Stimulated activated naive CD4-positive, alpha-beta T cell treated with Interleukin-2 at 50 U/mL for 16 hours (primary cell): ENCODE measurements at regions not wholly inside any gene's neighbourhood (a gene's known extent, or its start where the extent isn't known, plus 50 kb on each side); places are given as distances from the start of the nearest gene placed in this dataset.

Experiments used
- DNase-seq: peaks from one replicate; lab custom pipeline; 2025; lab: John Stamatoyannopoulos, UW

DNA sequence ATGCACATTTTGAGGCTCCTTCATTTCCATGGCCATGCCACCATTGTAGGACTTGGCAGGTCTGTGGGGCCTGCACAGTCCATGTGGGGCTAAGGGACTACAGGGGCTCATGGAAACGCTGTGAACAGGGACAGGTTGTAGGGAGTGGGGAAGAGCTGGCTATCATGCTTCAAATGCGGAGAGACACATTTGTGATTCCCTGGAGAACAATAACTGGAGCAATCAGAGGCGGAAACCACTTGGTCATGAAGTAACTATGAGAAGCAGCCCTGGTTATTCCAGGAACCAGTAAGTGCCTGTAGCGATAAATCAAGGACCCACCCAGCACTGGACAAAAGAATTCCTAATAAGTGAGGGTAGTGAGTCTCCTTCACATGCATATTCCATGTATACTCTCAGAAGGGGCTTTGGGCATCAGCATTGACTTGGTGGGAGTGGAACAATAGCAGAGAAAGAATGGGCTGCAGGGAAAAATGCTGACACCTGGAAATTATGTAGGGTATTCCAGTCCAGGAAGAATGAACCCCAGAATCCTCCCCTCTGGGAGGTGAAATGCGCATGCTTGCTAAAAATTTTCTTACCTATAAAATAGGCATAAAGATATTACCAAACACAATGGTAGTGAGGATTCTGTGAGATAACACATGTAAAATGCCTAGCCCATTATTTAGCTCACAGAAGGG lies 251.4 kb upstream of the ROPN1 start:
- no peak for DNase-seq

DNA sequence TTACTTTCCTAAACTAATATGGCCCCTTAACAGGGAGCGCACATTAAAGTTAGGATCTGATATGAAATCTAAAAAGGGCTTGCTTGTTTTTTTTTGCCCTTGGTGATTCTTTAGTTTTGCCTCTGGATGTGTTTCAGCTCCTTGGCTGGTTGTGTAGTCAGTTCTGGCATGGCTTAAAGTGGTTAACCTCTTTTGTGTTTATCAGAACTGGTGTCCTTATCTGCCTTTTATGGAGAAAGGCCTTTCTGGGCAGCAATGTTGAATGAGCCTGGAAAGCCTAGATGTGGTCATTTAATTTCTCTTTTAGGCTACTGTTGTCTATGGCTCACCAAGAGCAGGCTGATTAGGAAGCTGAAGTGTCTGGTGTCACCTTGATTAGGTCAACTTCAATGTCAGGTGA lies 254.5 kb upstream of the ROPN1 start:
- DNase-seq = no peak

DNA sequence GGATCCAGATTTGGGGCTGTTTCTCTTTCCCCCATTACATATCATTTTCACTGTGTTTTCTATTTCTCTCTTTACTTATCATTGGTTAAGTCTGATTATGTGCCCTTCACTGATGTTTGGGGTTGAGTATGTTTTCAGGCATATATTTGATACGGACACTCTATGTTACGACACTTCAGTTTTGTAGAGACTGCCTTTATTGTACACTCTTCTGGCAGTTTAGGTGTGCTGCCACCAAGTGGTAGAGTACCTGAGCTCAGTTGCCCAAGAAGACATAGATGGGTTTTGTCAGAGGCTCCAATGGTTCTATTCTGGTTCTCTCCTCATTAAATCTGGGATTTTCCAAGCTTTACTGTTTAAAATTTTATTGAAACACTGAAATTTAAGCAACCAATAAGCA lies 255.0 kb upstream of the ROPN1 start:
- no peak for DNase-seq

DNA sequence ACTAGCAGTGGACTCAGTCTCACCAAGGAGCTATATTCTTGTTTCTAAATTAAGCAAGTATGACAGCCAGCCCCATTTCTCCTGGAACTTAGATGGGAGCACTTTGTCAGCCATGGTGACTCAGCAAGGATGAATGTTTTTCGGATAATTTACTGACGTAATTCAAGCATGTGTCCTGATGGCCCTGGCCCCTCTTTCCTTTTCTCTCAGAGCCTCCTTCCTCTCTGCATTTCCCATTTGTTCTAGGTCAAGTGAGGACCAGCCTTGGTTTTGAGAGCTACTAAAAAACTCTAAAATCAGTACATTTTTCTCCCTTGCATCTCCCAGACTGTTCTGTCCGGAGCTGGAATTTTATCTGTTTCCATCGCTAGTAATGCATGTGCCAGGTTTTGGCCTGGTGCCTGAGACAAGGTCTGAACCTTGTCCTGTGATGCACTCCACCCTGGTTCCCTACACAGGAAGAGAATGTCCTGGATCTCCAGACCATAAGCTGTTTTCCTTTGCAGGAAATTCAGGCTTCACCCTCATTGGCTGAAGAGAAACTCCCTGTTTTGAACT lies 256.6 kb upstream of the ROPN1 start:
- no peak for DNase-seq

DNA sequence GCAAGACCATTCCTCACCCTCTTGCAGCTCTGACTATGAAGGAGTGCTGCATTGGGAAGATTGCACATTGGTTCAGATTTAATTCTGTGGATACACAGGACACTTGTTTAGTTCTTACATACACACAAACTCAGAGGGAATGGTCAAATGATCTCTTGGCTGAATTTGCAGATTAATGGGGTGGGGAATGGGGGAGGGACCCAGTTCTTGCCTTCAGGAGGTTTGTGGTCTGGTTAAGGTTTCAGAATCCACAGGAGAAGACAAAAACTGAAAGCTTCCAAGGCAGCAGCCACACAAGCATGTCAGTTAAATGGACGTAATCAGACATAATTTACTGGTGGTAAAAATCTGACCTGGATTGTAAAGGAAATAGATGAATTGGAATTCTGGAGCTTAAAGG lies 257.1 kb upstream of the ROPN1 start:
- DNase-seq = no peak

DNA sequence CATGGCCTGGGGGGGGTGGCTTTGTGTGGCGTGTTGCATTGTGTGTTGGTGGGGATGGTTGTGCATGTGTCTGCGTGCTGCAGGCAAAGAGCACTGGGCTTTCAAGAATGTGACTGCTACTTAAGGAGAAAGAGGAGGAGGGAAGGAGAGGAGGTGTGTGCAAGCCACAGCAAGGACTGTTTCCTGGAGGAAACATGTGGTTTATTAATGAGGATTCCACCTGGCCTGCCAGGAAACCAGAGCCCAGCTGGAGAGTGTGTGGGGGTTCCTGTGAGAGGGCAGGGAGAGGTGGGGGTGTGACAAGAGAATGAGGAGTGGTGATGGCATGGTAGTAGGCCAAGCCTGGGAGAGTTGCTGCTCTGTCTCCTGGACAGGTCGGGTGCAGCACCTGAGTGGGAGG lies 258.1 kb upstream of the ROPN1 start:
- no peak for DNase-seq

DNA sequence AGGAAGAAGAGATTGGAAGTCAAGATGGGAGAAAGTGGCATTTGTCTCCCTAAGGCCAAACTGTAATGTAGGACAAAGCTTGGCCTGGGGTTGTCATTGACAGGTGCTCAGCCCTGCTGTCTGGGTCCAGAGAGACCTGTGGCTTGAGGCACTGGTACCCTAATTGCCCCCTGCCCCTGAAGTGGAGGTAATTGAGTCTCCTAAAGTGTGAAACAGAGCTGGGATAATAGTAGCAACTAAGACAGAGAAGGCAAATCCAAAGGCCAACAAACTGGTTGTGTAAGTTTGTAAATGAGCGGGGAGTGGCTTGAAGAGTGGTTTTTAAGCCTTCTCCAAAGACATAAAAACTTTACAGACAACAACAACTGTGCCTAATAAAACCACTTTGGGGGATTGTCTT lies 264.2 kb upstream of the ROPN1 start:
- DNase-seq = no peak

DNA sequence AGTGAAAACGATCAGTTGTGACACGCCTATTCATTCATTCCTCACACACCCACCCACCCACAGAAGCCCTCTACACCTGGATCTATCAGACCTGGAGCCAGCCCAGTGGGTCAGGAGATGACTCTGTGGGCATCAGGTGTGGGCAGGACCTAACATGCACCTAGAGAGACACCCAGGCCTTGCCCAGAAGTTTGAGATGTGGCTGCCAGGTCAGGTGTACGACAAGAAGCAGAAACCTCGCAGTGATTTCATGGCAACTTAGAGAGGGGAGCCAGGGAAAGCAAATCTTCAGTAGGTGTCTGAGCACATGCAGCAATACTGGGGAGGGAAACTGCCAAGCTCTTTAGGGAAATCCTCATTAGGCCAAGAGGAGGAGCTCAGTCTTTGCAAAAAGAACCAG lies 264.7 kb upstream of the ROPN1 start:
- no peak for DNase-seq

DNA sequence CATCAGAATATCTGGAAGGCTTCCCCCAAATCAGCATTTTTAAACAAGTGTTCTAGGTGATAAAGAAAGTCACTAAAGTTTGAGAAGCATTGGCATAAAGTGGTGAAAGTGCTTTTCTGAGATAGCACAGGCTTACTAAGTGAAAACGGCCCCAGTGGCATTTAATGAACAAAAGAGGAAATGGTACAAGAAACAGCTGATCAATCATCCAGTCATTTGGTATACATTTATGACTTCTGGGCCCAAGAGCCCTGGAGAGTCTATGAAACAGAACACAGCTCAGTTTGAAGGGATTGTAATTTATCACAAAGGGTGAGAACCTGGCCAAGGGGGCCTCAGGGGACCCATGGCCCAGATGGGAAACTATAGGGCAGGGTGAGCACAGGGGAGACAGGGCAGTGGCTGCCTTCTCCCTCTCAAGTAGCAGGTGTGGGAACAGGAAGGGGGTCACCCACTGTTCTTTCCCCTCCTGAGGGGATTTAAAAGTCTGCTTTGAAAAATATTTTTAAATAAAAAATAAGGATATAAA lies 265.5 kb upstream of the ROPN1 start:
- DNase-seq = no peak

DNA sequence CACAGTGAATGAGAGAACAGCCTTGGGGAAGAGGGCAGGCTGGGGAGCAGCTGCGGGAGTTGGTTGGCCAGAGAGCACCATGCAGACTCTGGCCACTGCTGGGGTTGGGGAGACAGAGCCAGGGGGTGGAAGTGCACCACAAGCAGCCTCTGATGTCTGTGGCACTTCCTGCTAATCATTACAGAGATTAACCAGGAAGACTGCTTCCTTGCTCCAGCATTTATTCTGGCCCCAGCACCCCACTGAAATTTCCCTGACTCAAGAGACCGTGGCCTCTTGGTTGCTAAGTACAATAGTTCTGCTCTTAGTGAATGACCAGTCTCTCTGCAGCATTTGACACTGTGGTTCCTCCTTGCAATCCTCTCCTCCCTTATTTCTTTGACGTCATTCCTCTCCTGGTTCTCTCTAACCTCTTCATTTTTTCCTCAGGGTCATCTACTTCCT lies 266.2 kb upstream of the ROPN1 start:
- DNase-seq = no peak

DNA sequence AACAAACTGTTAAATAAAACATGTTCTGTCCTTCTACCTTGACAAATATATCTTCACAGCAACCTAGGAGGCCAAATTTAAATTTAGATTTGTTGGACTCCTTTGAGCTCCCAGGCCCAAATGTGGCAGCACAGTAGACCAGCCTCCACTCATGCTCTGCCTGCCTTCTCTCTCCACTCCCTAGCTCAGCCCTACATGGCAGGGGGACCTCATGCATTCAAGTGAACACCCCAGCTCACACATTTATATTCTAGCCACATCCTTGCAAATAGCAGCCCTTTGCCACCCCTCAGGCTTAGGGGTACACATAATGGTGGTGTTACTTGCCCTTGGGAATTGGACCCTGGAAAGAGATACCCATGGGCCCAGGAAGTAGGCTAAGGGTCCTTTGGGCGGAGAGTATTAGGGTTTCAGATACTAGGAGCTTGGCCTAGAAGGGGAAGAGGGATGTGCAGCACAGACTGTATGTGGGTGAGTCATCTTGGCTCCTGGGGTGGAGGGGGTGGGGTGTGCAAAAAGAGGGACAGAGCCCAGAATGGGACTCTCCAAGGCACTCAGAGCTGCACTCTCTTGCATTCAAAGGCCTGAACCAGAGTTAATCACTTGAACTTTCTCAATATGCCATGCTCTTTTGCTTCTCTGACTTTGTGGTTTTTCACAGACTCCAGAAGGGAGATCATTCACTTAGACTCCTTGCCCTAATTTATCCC lies 268.4 kb upstream of the ROPN1 start:
- DNase-seq = no peak

DNA sequence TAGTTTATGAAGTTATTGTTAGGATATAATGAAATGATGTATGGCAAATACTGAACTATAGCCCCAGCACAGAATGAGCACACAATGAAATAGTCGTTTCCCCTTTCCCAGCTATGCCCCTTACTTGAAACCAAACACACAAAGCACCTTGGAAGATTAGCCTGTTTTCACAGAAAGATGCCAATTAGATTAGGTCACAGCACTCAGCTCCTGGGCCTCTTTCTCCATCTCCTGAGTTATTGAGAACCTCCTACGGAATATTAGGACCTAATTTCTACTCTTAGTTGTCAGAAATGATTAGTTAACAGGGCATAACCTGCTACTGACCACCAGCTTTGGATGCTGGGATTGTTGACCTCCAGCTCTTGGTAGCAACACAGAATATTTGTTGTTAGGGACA lies 269.4 kb upstream of the ROPN1 start:
- no peak for DNase-seq

DNA sequence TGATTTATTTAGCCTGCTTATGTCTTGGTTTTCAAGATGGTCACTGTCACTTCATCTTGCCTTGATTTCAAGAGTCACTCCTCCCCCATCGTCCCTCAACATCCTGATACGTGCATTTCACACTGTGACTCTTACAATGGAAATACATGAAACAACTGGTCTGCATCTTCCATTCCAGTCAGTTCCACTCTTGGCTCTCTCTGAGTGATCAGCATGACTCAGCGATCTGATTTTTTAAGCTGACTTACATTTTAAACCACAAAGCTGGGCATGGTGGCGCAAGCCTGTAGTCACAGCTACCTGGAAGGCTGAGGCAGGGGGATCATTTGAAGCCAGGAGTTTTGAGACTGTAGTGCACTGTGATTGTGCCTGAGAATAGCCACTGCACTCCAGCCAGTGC lies 271.2 kb upstream of the ROPN1 start:
- no peak for DNase-seq

DNA sequence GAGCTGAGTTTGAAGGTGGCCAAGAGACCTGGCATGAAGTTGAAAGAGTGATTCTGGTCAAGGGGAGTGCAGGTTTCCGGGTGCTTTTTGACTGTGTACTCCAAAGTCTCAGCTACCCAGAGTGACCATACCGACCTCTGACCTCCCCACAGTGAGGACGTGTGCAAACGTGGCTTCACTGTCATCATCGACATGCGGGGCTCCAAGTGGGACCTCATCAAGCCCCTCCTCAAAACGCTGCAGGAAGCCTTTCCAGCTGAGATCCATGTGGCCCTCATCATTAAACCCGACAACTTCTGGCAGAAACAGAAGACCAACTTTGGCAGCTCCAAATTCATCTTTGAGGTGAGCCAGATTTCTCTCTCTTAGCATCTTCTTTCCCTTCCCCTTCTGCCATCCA lies 272.4 kb upstream of the ROPN1 start:
- DNase-seq = no peak

DNA sequence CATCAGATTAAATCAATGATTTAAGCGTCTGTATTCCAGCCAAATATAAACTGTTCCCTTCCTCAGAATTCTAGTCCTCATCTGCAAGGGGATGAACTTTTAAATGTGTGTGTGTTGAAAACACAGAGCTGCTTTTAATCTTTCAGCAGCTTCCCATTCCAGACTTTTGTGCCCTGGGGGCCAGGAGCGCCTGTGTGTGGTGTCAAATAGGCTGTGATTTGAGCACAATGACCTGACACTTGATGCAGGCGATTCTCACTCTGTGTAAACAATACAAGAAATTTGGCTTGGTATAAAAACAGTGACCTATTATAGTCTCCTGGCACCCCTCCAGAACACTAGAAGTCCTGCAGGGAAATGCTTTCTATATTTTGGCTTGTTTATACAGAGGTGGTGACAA lies 274.6 kb upstream of the ROPN1 start:
- no peak for DNase-seq

DNA sequence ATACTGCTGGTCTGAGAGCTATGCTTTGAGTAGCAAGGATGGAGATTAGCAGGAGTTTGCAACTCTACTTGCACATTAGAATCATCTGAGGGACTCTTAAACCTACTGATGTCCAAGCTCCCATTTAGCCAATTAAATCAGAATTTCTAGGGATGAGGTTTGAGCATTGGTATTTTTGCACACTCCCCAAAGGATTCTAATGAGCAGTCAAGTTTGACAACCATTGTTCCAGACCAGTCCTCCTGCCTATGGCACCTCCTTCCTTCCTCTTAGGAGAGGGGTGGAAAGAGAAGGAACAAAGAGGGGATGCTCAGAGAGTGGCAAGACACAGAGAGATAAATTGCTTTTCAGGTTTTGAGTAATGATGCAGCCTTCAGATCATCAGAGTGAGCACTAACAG lies 275.5 kb upstream of the ROPN1 start:
- no peak for DNase-seq

DNA sequence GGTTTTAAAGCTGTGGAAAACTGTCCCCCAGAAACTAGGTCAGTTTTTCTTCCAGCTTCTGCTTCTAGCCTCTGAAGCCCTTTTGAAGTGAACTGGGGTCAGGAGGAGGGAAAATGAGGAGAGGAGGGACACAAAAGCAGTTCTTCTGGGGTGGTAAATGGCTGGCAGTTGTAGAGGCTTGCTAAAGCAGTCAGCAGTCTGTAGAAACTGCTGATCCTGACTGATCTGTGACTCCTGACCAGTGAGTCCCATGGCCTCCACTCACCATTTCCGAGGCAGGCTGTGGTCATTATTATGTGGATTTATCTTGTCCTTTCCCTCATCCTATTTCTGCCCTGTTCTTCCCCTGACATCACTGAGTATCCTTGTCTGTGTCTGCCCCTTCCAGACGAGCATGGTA lies 276.4 kb upstream of the ROPN1 start:
- DNase-seq = no peak

DNA sequence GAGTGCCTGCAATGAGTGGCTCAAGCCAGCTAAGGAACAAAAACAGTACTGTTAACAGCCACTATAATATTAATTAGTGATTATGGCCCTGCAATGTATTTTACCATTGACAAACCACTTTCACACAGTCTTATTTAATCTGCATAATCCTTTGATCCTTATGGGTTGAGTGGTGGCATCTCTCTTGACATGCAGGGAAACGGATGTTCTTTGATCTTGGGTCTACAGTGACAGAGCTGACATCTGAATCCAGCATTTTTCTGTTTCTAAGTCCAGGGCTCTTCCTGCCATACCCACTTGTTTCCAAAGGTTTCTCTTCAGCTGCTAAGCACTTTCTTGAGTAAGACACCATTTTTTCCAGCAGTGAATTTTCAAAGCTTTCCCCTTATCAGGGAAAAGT lies 277.7 kb upstream of the ROPN1 start:
- no peak for DNase-seq

DNA sequence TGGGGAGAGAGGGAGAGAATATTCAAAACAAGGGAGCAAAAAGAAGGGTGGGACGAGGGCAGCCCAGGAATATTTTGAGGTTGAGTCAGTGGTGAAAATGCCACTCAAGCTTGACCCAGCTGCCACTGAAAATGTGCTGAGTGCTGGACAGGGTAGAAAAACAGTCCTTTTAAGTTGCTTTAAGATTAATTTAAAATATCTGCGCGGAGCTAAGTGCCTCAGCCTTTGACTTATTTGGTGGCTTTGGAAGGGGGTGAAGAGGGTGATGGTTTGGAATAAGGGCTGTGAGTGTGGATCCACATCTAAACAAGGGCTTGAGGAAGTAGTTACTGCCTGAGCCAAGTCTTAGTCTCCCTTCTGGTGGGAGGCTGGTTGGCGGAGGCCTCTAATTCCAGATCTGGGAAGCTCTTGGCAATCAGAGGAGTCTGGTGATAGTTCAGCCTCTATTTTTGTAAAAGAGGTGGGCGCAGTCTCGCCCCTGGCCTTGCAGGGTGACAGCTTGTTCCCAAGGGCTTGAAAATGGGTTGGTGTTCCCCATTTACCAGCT lies 280.8 kb upstream of the ROPN1 start:
- DNase-seq = no peak

DNA sequence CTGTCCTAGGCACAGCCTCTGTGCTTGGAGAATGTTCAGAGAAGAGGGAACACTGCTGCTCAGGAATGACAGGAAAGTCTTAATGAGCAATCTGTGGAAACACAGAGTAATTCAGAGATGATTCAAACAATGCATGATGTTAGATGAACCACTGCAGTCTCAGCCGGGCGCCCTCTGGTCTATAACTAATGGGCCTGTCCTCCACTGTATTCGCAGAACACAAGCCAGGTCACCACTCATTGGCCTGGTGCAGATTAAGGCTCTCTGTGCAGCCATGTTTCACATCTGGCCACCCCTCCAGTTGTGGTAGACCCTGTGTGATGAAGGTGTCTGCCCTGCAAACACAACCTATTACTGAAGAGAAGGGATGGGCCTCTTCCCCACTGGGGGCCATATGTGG lies 281.7 kb upstream of the ROPN1 start:
- DNase-seq = no peak

DNA sequence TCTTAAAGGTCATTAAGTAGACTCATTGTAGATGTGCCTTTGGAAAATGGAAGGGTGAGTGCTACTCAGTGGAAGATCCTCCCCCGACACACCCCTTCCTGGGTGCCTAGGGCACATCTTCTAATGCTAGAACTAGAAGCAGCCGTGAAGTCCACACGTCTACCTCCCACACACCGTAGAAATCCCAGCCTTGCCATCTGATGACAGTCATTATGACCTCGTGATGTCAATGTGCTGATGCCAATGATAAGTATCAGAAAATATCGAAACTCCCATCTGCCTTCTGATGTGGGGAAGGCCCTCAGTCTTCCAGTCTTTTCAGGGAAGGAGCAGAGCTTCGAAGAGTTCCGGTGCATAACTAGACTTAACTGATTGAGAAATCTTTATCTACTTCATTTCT lies 282.1 kb upstream of the ROPN1 start:
- DNase-seq = no peak

DNA sequence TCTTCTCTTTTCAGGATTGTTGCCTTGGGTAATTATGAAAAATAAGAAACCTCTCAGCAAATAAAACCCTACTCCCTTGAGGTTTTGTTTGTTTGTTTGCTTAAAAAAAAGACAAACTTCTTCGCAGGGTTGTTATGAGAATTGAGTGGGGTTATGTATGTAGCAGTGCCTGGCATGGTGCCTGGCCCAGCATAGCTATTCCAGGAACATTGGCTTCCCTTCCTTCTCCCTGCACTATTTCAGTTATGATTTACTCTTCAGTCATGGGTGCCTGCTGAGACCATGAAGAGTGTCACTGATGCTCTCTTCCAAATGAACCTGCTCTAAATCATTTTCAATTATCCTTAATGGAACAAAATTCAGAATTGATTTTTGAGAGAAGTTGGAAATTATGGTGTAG lies 283.5 kb upstream of the ROPN1 start:
- no peak for DNase-seq

DNA sequence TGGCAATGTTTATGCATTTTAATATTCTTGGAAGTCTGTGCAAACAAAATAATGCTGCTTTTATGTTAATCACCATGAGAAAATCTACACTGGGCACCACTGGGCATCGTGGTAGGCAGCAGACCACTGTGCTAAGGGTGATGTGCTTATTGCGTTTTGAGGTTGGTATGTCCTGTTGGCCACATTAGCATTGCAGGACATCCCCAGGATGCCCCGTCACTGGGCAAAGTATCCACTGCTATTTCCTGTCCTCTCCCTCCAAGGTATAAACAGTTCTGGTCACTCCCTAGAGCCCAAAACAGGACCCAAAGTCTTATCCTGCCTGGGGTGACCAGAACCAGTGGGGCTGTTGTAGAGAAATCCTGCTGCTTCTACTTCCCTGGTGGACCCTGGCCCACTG lies 284.2 kb upstream of the ROPN1 start:
- DNase-seq = no peak
